GM12892 (cell line): ENCODE measurements at regions not wholly inside any gene's neighbourhood (a gene's known extent, or its start where the extent isn't known, plus 50 kb on each side); places are given as distances from the start of the nearest gene placed in this dataset.

ENCODE experiments used
- POLR2AphosphoS5 ChIP-seq: IDR thresholded peaks from 2 replicates; pipeline ENCODE4 v1.6.1; 2011; ENCODE audit warnings: low read depth, low read length, control low read depth
- TAF1 ChIP-seq: IDR thresholded peaks from 2 replicates; pipeline ENCODE4 v1.6.1; 2011; ENCODE audit warnings: low read depth, mild to moderate bottlenecking, control low read depth, low read length, borderline replicate concordance

GRCh38 chr5:2901096-2901495, 149.6 kb upstream of the IRX2 start:
- no peak for TF ChIP-seq POLR2AphosphoS5
- no peak for TF ChIP-seq TAF1
